GM12878 (cell line): ENCODE measurements at regions not wholly inside any gene's neighbourhood (a gene's known extent, or its start where the extent isn't known, plus 50 kb on each side); places are given as distances from the start of the nearest gene placed in this dataset.

Experiments
- CTCF ChIP-seq, 3 experiments: IDR thresholded peaks in 2 of 3; conservative IDR thresholded peaks in 1 of 3; 2 replicates each; pipeline ENCODE4 v1.5.1; 2011; ENCODE audit warnings: low read depth in 3 of 3, low read length in 3 of 3, mild to moderate bottlenecking in 3 of 3, control low read depth in 2 of 3, moderate library complexity in 2 of 3, inconsistent platforms in 1 of 3, mixed read lengths in 1 of 3; ENCODE audit not compliant: control insufficient read depth in 2 of 3, insufficient read depth in 1 of 3; ENCODE audit errors: extremely low read depth in 1 of 3
- IRF5 ChIP-seq: fragments of 450-650 bp; IDR thresholded peaks from 2 replicates; pipeline ENCODE4 v1.6.1; 2017; ENCODE audit warnings: borderline replicate concordance
- MXI1 ChIP-seq: fragments of 150-350 bp; IDR thresholded peaks from 2 replicates; pipeline ENCODE4 v1.6.1; 2011; ENCODE audit warnings: low read depth, mild to moderate bottlenecking, inconsistent platforms, low read length, improper control_type of control experiment
- POLR2A ChIP-seq: IDR thresholded peaks from 2 replicates; pipeline ENCODE4 v1.6.1; 2011; ENCODE audit warnings: low read depth, mild to moderate bottlenecking, low read length
- SREBF1 ChIP-seq: IDR thresholded peaks from 2 replicates; pipeline ENCODE4 v1.6.1; 2012; ENCODE audit warnings: mild to moderate bottlenecking, low read length

GRCh38 chr20:12022126-12022525 lies 104.4 kb downstream of the BTBD3 start:
- TF ChIP-seq MXI1 (no peak), CTCF (IDR thresholded peaks at IDR 0.05 in 2 of 3, conservative IDR thresholded peaks at IDR 0.05 in 1 of 3; ENCODE audit: control insufficient read depth in 2 of 3, extremely low read depth in 1 of 3, insufficient read depth in 1 of 3, low read depth in 3 of 3, low read length in 3 of 3) (no peak), POLR2A (no peak), IRF5 (no peak), SREBF1 (no peak)
